ENCODE measurements at regions not wholly inside any gene's neighbourhood (a gene's known extent, or its start where the extent isn't known, plus 50 kb on each side); places are given as distances from the start of the nearest gene placed in this dataset.

GRCh38 chr11:24298146-24298545 lies 198.7 kb upstream of the LUZP2 start:
- Histone ChIP-seq H3K27me3 (no peaks in the 10 kb centered on the region), H3K36me3 (no peaks in the 10 kb centered on the region), H3K4me1 (no peaks in the 10 kb centered on the region), H3K4me3 (no peak overlapping the region), H3K27ac (no peak overlapping the region), H3K9me3 (no peaks in the 10 kb centered on the region)
- intact Hi-C loops (cut with DNase I; ENCODE audit: low total_unique reads): no loop called here
- DNase-seq: no peak
- in situ Hi-C loops (cut with MboI; ENCODE audit: low sequenced_read_pairs in 4 of 4): no loop called here
- TF ChIP-seq, protein P1, sequence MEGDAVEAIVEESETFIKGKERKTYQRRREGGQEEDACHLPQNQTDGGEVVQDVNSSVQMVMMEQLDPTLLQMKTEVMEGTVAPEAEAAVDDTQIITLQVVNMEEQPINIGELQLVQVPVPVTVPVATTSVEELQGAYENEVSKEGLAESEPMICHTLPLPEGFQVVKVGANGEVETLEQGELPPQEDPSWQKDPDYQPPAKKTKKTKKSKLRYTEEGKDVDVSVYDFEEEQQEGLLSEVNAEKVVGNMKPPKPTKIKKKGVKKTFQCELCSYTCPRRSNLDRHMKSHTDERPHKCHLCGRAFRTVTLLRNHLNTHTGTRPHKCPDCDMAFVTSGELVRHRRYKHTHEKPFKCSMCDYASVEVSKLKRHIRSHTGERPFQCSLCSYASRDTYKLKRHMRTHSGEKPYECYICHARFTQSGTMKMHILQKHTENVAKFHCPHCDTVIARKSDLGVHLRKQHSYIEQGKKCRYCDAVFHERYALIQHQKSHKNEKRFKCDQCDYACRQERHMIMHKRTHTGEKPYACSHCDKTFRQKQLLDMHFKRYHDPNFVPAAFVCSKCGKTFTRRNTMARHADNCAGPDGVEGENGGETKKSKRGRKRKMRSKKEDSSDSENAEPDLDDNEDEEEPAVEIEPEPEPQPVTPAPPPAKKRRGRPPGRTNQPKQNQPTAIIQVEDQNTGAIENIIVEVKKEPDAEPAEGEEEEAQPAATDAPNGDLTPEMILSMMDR (IDR thresholded peaks at IDR 0.05 in 4 of 5, conservative IDR thresholded peaks at IDR 0.05 in 1 of 5): no peak
- TF ChIP-seq POLR2A (IDR thresholded peaks at IDR 0.05): no peak
- ATAC-seq: no peak

DNA sequence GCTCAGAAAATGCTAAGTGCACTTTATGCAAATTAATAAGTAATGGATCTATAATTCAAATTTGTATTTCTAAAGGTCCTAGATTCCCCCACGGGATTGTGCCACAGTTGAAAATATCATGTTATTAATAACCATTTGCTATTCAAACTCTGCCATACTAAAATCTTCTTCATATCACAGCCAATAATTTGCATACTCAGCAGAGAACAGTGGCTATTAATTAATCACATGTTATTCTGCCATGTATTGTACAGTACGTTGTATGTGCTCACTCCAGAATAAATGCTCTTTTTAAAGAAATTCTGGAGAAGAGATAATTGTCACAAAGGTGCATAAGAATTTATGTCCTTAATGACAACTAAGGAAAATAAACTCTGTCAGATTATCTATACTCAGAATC lies 184.9 kb upstream of the LUZP2 start:
- intact Hi-C loops (cut with DNase I; ENCODE audit: low total_unique reads): no loop called here
- Histone ChIP-seq H3K27ac (no peak overlapping the region), H3K4me3 (no peak overlapping the region), H3K27me3 (no peaks in the 10 kb centered on the region), H3K9me3 (no peaks in the 10 kb centered on the region), H3K36me3 (no peaks in the 10 kb centered on the region), H3K4me1 (no peaks in the 10 kb centered on the region)
- in situ Hi-C loops (cut with MboI; ENCODE audit: low sequenced_read_pairs in 4 of 4): no loop called here
- no peak for DNase-seq
- TF ChIP-seq, protein P1 (IDR thresholded peaks at IDR 0.05 in 4 of 5, conservative IDR thresholded peaks at IDR 0.05 in 1 of 5): no peak
- TF ChIP-seq POLR2A (IDR thresholded peaks at IDR 0.05): no peak
- ATAC-seq: no peak

GRCh38 chr11:24312464-24313238 lies 184.2 kb upstream of the LUZP2 start:
- no peak overlapping the region for H3K4me3 ChIP-seq
- no peak overlapping the region for H3K27ac ChIP-seq
- no peaks in the 10 kb centered on the region for H3K9me3 ChIP-seq
- no peaks in the 10 kb centered on the region for H3K27me3 ChIP-seq
- no peak for DNase-seq
- H3K4me1 ChIP-seq: no peaks in the 10 kb centered on the region
- H3K36me3 ChIP-seq: no peaks in the 10 kb centered on the region
- in situ Hi-C loops (cut with MboI; ENCODE audit: low sequenced_read_pairs in 4 of 4) (no loop called here), intact Hi-C loops (cut with DNase I; ENCODE audit: low total_unique reads) (no loop called here)
- TF ChIP-seq POLR2A (IDR thresholded peaks at IDR 0.05): no peak
- TF ChIP-seq, protein P1 (IDR thresholded peaks at IDR 0.05 in 4 of 5, conservative IDR thresholded peaks at IDR 0.05 in 1 of 5): no peak
- ATAC-seq: no peak

DNA sequence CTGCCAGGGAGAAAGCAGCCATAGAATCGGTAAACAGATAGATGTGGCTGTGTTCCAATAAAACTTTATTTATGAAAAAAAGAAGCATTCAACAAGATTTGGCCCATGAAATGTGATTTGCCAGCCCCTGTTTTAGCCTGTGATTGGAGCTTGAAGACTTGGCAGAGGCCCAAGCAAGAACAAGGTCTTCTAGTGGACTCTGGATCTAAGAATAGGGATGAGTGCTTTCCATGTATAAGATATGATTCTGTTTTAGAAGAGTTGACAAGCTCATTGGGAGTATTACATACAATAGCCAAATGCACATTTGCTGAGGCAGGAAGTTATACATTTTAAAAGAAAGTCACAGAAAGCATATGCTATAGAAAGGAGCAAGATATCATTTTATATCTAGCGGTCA lies 175.6 kb upstream of the LUZP2 start:
- Histone ChIP-seq H3K4me3 (no peak overlapping the region), H3K36me3 (no peaks in the 10 kb centered on the region), H3K27me3 (no peaks in the 10 kb centered on the region), H3K4me1 (no peaks in the 10 kb centered on the region), H3K27ac (no peak overlapping the region), H3K9me3 (no peaks in the 10 kb centered on the region)
- in situ Hi-C loops (cut with MboI; ENCODE audit: low sequenced_read_pairs in 4 of 4): no loop called here
- no peak for DNase-seq
- intact Hi-C loops (cut with DNase I; ENCODE audit: low total_unique reads): no loop called here
- TF ChIP-seq, protein P1 (IDR thresholded peaks at IDR 0.05 in 4 of 5, conservative IDR thresholded peaks at IDR 0.05 in 1 of 5): no peak
- TF ChIP-seq POLR2A (IDR thresholded peaks at IDR 0.05): no peak
- no peak for ATAC-seq

DNA sequence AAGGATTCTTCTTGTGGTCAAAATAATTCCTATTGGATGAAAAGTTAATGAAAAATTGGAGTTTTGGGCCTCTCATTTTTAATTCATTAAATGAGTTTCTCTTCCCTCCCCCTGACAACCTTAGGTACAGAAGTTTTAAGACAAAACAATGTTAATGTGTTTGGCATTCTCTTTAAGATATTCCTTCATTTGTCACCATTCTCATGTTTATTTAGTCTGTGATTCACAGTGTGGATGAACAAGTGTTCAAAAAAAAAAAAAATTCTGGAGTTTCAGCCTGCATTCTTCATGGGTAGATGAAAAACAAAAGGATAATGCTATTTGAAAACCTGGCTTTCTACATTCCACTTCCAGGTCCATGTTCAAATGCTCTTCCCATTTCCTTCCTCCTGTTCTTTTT lies 172.6 kb upstream of the LUZP2 start:
- intact Hi-C loops (cut with DNase I; ENCODE audit: low total_unique reads) (no loop called here), in situ Hi-C loops (cut with MboI; ENCODE audit: low sequenced_read_pairs in 4 of 4) (no loop called here)
- no peak overlapping the region for H3K4me3 ChIP-seq
- H3K27me3 ChIP-seq: no peaks in the 10 kb centered on the region
- H3K36me3 ChIP-seq: no peaks in the 10 kb centered on the region
- no peak for ATAC-seq
- no peaks in the 10 kb centered on the region for H3K9me3 ChIP-seq
- no peak for DNase-seq
- TF ChIP-seq, protein P1 (IDR thresholded peaks at IDR 0.05 in 4 of 5, conservative IDR thresholded peaks at IDR 0.05 in 1 of 5): no peak
- TF ChIP-seq POLR2A (IDR thresholded peaks at IDR 0.05): no peak
- H3K4me1 ChIP-seq: no peaks in the 10 kb centered on the region
- H3K27ac ChIP-seq: no peak overlapping the region
